ENCODE measurements at regions not wholly inside any gene's neighbourhood (a gene's known extent, or its start where the extent isn't known, plus 50 kb on each side); places are given as distances from the start of the nearest gene placed in this dataset.

GRCh38 chr4:156501962-156502361, 469.6 kb downstream of the PDGFC start:
- no peak for TF ChIP-seq CTCF (IDR thresholded peaks at IDR 0.05)
- no peak for TF ChIP-seq ELK1 (IDR thresholded peaks at IDR 0.05; ENCODE audit: low read depth, low read length)
- no peak for TF ChIP-seq MYC (IDR thresholded peaks at IDR 0.05; ENCODE audit: borderline replicate concordance, low read length)
- TF ChIP-seq MAFK (IDR thresholded peaks at IDR 0.05; ENCODE audit: partially characterized antibody): no peak
- TF ChIP-seq SREBF2 (IDR thresholded peaks at IDR 0.05): no peak
- TF ChIP-seq, protein P1, sequence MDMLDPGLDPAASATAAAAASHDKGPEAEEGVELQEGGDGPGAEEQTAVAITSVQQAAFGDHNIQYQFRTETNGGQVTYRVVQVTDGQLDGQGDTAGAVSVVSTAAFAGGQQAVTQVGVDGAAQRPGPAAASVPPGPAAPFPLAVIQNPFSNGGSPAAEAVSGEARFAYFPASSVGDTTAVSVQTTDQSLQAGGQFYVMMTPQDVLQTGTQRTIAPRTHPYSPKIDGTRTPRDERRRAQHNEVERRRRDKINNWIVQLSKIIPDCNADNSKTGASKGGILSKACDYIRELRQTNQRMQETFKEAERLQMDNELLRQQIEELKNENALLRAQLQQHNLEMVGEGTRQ (IDR thresholded peaks at IDR 0.05): no peak
- TF ChIP-seq CHD4 (IDR thresholded peaks at IDR 0.05; ENCODE audit: borderline replicate concordance): no peak
- TF ChIP-seq CEBPB (IDR thresholded peaks at IDR 0.05): no peak
- no peak for TF ChIP-seq POLR2A (IDR thresholded peaks at IDR 0.05; ENCODE audit: low read length)
- TF ChIP-seq RCOR1 (IDR thresholded peaks at IDR 0.05; ENCODE audit: low read depth, low read length): no peak
- TF ChIP-seq RNF2 (IDR thresholded peaks at IDR 0.05; ENCODE audit: borderline replicate concordance, low read depth): no peak
- TF ChIP-seq FOXS1 (CRISPR knock-in tag; IDR thresholded peaks at IDR 0.05): no peak

Measured in A549 (cell line).